ENCODE measurements at regions not wholly inside any gene's neighbourhood (a gene's known extent, or its start where the extent isn't known, plus 50 kb on each side); places are given as distances from the start of the nearest gene placed in this dataset.

DNA sequence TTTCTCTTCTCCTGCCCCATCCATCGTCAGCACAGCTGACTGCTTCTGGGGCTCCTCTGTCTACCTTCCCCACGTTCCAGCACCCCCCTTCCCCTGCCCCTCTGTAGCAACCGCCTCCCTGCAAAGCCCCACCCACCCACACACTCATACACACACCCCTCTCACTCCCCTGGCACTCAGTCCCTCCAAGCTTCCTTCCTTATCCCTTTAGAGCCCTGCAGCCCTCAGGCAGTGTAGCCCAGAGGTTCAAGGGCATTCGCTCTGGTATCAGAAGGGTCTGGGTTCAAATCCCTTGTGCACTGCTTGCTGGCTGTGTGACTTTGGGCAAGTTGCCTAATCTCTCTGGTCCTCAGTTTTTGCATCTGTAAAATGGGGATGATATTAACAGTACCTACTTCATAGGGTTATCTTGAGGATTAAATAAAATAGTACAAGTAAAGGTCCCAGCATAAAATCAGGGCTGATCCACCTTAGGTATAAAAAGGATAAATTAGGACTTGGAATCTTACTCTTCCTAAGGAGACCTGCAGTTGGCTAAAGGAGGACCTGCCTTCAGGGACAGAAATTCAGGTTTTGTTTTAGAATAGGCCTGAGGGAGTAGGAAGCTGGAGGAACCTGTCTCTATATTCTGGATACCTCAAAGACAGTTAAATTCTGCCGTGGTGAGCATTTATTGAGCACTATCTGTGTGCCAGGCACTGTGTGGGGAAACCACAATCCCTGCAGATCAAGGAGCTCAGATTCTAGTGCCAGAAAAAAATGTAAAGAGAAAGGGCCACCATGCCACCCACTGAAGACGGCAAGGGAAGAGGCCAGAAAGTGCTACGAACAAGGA lies 94.1 kb downstream of the SNX5 start:
- TF ChIP-seq PHF8 (conservative IDR thresholded peaks at IDR 0.05; ENCODE audit: low read depth, low read length) (no peak), HDAC2 (IDR thresholded peaks at IDR 0.05; ENCODE audit: borderline replicate concordance in 1 of 2, low read depth in 2 of 2, low read length in 2 of 2) (peak in 1 of 2 experiments; percentile 94; a peak in 1 of 4 replicates), TBP (IDR thresholded peaks at IDR 0.05; ENCODE audit: low read depth, low read length) (0 out of 2 replicates have a peak, but pooled peaks have one; percentile 11), KDM1A (IDR thresholded peaks at IDR 0.05; ENCODE audit: borderline replicate concordance, low read length) (peak; percentile 99)
- Histone ChIP-seq H3K27me3 (replicated peaks in 1 of 4; ENCODE audit: control insufficient read depth in 3 of 4, extremely low read depth in 1 of 4, insufficient read depth in 3 of 4, low read length in 3 of 4) (no peaks in the 10 kb centered on the region), H3K9ac (replicated peaks in 1 of 4; ENCODE audit: extremely low read depth in 1 of 4, low read depth in 3 of 4, low read length in 3 of 4) (no peak overlapping the region), H3K4me3 (ENCODE audit: extremely low read depth in 1 of 4, insufficient read depth in 2 of 4, low read depth in 3 of 4, low read length in 4 of 4) (no peak overlapping the region), H3K27ac (ENCODE audit: low read depth, low read length) (no peak overlapping the region), H3K9me3 (ENCODE audit: insufficient read depth in 2 of 2, low read depth in 1 of 2, low read length in 1 of 2) (no peaks in the 10 kb centered on the region), H3K56ac (replicated peaks; ENCODE audit: insufficient read length, low read depth, low read length) (no peak overlapping the region), H2BK12ac (ENCODE audit: low read depth, low read length) (peak overlapping the region; percentile 98; the same call in 1 of the 2 replicates), H3K79me1 (ENCODE audit: low read depth, low read length) (no peaks in the 10 kb centered on the region), H3K23me2 (ENCODE audit: low read depth, low read length) (no peaks in the 10 kb centered on the region), H4K8ac (ENCODE audit: extremely low read depth, insufficient read depth, low read length) (no peak overlapping the region), H2BK120ac (replicated peaks; ENCODE audit: low read depth, low read length) (no peak overlapping the region), H3K18ac (ENCODE audit: extremely low read depth, low read length) (peak overlapping the region; percentile 72; the same call in 1 of the 2 replicates), H2AFZ (ENCODE audit: low read length) (peak overlapping the region; percentile 67; the same call in 1 of the 2 replicates), H3K4ac (replicated peaks; ENCODE audit: insufficient read length, low read depth, low read length) (no peak overlapping the region), H4K20me1 (replicated peaks in 1 of 2; ENCODE audit: control insufficient read depth in 1 of 2, insufficient read depth in 2 of 2, low read length in 2 of 2) (no peaks in the 10 kb centered on the region), H2BK5ac (ENCODE audit: low read depth, low read length) (peak overlapping the region; percentile 96; the same call in 1 of the 2 replicates), H4K91ac (replicated peaks; ENCODE audit: insufficient read length, low read length) (peak overlapping the region; percentile 27), H3K79me2 (ENCODE audit: control insufficient read depth in 1 of 2, insufficient read depth in 2 of 2, low read length in 2 of 2) (no peaks in the 10 kb centered on the region), H3K23ac (ENCODE audit: insufficient read length) (no peak overlapping the region), H3K4me2 (ENCODE audit: insufficient read depth in 1 of 2, low read depth in 2 of 2, low read length in 2 of 2) (peak overlapping the region; percentile 3 to 19; a peak in 2 of 4 replicates), H2BK15ac (ENCODE audit: low read length) (no peak overlapping the region), H2BK20ac (ENCODE audit: low read length) (peak overlapping the region; percentile 62; the same call in 1 of the 2 replicates), H3K14ac (ENCODE audit: insufficient read length) (no peak overlapping the region), H2AK5ac (ENCODE audit: low read depth, low read length) (no peak overlapping the region), H4K5ac (ENCODE audit: insufficient read length, low read depth, low read length) (no peak overlapping the region), H3K36me3 (ENCODE audit: control insufficient read depth in 2 of 4, insufficient read depth in 4 of 4, low read length in 3 of 4) (no peaks in the 10 kb centered on the region), H3K4me1 (replicated peaks in 1 of 4; ENCODE audit: control insufficient read depth in 3 of 4, insufficient read depth in 4 of 4, low read length in 3 of 4) (peaks cover 12 to 35% (median 23%) of the 10 kb centered on the region in 4 experiments)
- DNase-seq (ENCODE audit: low read depth in 1 of 2, low spot score in 2 of 2) (no peak), FAIRE-seq (no peak)
- WGBS, 2 experiments (ENCODE audit: extremely low coverage in 1 of 2, insufficient coverage in 1 of 2, insufficient read length in 1 of 2, insufficient replicate concordance in 2 of 2, low coverage in 1 of 2, low lambda C conversion rate in 2 of 2, missing lambda C conversion rate in 1 of 2) = 81% methylated on average over 7 of the region's 7 CpGs; no CpG with 5 or more reads in 1 of the 2 experiments
- ChIA-PET POLR2A (ENCODE audit: partially characterized antibody) (interaction anchor here (0.5 to 1.4 kb wide), 6 partner anchors 20 to 193 kb away, joined by 3 to 4 read pairs (median 3); partner anchors contain the start of gene RRBP1), CTCF (ENCODE audit: partially characterized antibody) (interaction anchor here (0.6 to 2.4 kb wide), 14 partner anchors 10 to 370 kb away, joined by 3 to 9 read pairs (median 4); partner anchors contain the start of gene RRBP1)

Measured in H1 (cell line).